Heart right ventricle (tissue), 16 donors: ENCODE measurements at regions not wholly inside any gene's neighbourhood (a gene's known extent, or its start where the extent isn't known, plus 50 kb on each side); places are given as distances from the start of the nearest gene placed in this dataset.

Source experiments
- ATAC-seq, 8 donors: fragments of 200-7000 bp; cut with Tn5 transposase; one replicate each; pipeline ENCODE4 v1.9.1; 2020; ENCODE audit warnings: mild to moderate bottlenecking in 8 of 8, moderate library complexity in 8 of 8, moderate number of reproducible peaks in 1 of 8
- DNase-seq, 2 donors: peaks; one replicate each; pipeline ENCODE4 v3.0.0-alpha.2; 2020
- H3K27ac ChIP-seq, 10 donors: fragments of 200-600 bp; sonication (generic) in 2 of 10; one replicate each; pipeline versions ENCODE4 v1.5.0 to v1.8.0; 2020 to 2022; ENCODE audit warnings: mild to moderate bottlenecking in 3 of 10
- H3K27me3 ChIP-seq, 7 donors: fragments of 200-600 bp; one replicate each; pipeline ENCODE4 v1.8.0; 2021 to 2022; ENCODE audit warnings: mild to moderate bottlenecking in 2 of 7
- H3K36me3 ChIP-seq, 9 donors: fragments of 200-600 bp; sonication (generic) in 1 of 9; one replicate each; pipeline versions ENCODE4 v1.5.0 to v1.8.0; 2020 to 2022; ENCODE audit warnings: mild to moderate bottlenecking in 2 of 9
- H3K4me1 ChIP-seq, 9 donors: fragments of 200-600 bp; sonication (generic) in 1 of 9; one replicate each; pipeline versions ENCODE4 v1.5.0 to v1.8.0; 2020 to 2022; ENCODE audit warnings: mild to moderate bottlenecking in 4 of 9
- H3K4me3 ChIP-seq, 10 donors: fragments of 200-600 bp; sonication (generic) in 2 of 10; one replicate each; pipeline versions ENCODE4 v1.5.0 to v1.8.0; 2020 to 2022; ENCODE audit warnings: mild to moderate bottlenecking in 7 of 10, moderate library complexity in 2 of 10
- H3K9me3 ChIP-seq, 11 donors: fragments of 200-600 bp in 10 of 11; sonication (generic) in 2 of 11; one replicate each; pipeline versions ENCODE4 v1.5.0 to v1.8.0; 2013 to 2022; ENCODE audit warnings: mild to moderate bottlenecking in 2 of 11, control low read depth in 1 of 11, moderate library complexity in 1 of 11
- WGBS, 2 donors: extraction: QIAGEN DNeasy Blood & Tissue Kit; methylation state at CpG; one replicate each; pipeline ENCODE4 v1.1.7; 2013; ENCODE audit warnings: inconsistent platforms in 1 of 2; 5-methylcytosine and 5-hydroxymethylcytosine counted together
- intact Hi-C, 10 donors: fragments of 100-400 bp; cut with DNase I; formaldehyde crosslinking; loops; one replicate each; pipeline versions ENCODE4 v1.11.1 to v1.14.2; 2022
- TF ChIP-seq, protein P1 (sequence below), 9 donors: fragments of 200-600 bp; sonication (generic) in 2 of 9; IDR thresholded peaks; one replicate each; pipeline versions ENCODE4 v1.5.0 to v1.8.0; 2021 to 2022; ENCODE audit warnings: antibody characterized with exemption in 9 of 9, mild to moderate bottlenecking in 5 of 9, moderate library complexity in 1 of 9
- donor health status: Arrhythmogenic right ventricular cardiomyopathy.
- donor health status: ischemic (EF 13 %, LVEDD 7.1; RV severe dilation, severe dysfunction).
- donor health status: healthy with polysubstance abuse.
- donor health status: DM: no; HTN: yes; CAD: no.
- donor health status: DM: no; HTN: no; CAD: no.
- donor health status: ischemic (EF 25% LVEDD 6.9; RV normal size, moderate dysfunction).
- donor health status: ischemic (EF 25% LVEDD 5.7; RV mildly dilated, moderate dysfunction).
- donor health status: healthy.
- donor health status: DM: yes; HTN: yes; CAD: no.
- donor health status: Ischemic cardiomyopathy.
- donor health status: ischemic (EF 35%, LVEDD 5.7; RV mildly dilated, moderate dysfunction).
- donor health status: nonischemic (EF 11% LVEDD 7.7; RV severe dilation, severe dysfunction).
- donor health status: DM: yes; HTN: yes; CAD: no.
- donor health status: PGD.
- donor health status: ischemic (EF 29% LVEDD 5.4; RV normal size, mild dysfunction).
- donor health status: nonischemic (EF 23%, LVEDD 6.1; RV moderate dilation, normal function).

DNA sequence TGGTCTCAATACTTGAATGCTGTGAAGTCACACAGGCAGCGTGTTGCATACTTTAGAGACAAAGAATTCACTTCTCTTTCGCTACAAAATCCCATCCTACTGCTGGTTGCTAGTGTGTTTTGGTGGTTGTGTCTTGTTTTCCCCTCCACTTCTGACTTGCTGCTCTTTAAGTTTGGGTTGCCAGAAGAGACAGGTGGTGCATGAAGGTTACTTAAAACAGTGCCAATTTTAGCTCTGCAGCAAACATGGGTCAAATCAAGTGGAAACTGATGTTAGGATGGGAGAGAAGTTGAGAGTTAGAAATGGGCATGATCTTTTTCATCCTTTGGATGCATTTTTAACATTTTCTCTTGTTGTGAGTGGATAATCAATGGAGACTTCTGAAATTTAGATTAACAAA is 136.2 kb upstream of the KCNH7 start:
- ATAC-seq: no peak
- Histone ChIP-seq H3K36me3 (no peaks in the 10 kb centered on the region), H3K4me1 (no peaks in the 10 kb centered on the region), H3K4me3 (no peak overlapping the region), H3K27ac (no peak overlapping the region), H3K9me3 (no peaks in the 10 kb centered on the region), H3K27me3 (no peaks in the 10 kb centered on the region)
- WGBS, 2 donors: 79 to 91% methylated on average over 2 of the region's 2 CpGs
- intact Hi-C loops: no loop called here
- TF ChIP-seq, protein P1, sequence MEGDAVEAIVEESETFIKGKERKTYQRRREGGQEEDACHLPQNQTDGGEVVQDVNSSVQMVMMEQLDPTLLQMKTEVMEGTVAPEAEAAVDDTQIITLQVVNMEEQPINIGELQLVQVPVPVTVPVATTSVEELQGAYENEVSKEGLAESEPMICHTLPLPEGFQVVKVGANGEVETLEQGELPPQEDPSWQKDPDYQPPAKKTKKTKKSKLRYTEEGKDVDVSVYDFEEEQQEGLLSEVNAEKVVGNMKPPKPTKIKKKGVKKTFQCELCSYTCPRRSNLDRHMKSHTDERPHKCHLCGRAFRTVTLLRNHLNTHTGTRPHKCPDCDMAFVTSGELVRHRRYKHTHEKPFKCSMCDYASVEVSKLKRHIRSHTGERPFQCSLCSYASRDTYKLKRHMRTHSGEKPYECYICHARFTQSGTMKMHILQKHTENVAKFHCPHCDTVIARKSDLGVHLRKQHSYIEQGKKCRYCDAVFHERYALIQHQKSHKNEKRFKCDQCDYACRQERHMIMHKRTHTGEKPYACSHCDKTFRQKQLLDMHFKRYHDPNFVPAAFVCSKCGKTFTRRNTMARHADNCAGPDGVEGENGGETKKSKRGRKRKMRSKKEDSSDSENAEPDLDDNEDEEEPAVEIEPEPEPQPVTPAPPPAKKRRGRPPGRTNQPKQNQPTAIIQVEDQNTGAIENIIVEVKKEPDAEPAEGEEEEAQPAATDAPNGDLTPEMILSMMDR (IDR thresholded peaks at IDR 0.05): no peak
- no peak for DNase-seq

DNA sequence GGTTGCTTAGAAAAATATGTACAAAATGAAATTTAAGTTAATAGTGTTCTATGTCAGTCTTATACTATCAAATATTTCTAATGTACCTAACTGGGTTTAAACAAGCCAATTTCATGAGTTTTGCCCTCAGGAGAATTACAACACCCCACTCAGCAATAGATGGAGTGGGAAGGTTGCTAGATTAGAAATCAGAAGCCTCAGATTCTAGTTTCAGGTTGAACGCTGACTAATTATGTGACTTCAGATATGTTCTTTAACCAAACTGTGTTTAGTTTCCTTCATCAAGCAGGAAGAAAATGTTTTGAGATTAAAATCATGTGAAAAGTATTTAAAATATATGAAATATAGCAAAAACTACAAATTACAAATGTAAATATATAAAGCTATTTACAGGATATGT is 133.8 kb upstream of the KCNH7 start:
- H3K27ac ChIP-seq: no peak overlapping the region
- intact Hi-C loops: no loop called here
- no peaks in the 10 kb centered on the region for H3K36me3 ChIP-seq
- H3K4me3 ChIP-seq: no peak overlapping the region
- TF ChIP-seq, protein P1 (IDR thresholded peaks at IDR 0.05): no peak
- no peak for DNase-seq
- ATAC-seq: no peak
- H3K9me3 ChIP-seq: no peaks in the 10 kb centered on the region
- H3K4me1 ChIP-seq: no peaks in the 10 kb centered on the region
- no peaks in the 10 kb centered on the region for H3K27me3 ChIP-seq
- WGBS, 2 donors: 75 to 82% methylated on average over 1 of the region's 1 CpG

DNA sequence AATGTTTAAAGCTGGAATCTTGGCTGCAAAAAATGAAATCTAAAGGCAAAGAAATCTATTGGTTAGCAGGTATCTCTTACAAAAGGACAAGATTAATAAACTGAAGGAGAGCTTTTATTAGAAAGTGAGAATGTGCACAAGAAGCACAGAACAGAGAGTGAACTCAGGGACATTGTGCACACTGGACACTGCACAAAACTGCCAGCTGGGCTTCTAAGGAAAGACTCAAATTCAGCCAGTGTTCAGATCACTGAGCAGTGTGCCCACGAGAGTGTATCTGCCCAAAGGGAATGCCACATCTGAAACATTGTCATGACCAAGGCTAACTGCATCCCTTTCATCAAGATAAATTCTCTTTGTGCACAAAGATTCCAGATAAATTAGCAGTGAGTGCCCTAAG is 129.7 kb upstream of the KCNH7 start:
- Histone ChIP-seq H3K27ac (no peak overlapping the region), H3K4me1 (no peaks in the 10 kb centered on the region), H3K36me3 (no peaks in the 10 kb centered on the region), H3K4me3 (no peak overlapping the region), H3K27me3 (no peaks in the 10 kb centered on the region), H3K9me3 (no peaks in the 10 kb centered on the region)
- 0% methylated on average over 1 of the region's 1 CpG for WGBS, 2 donors
- no peak for DNase-seq
- no peak for ATAC-seq
- intact Hi-C loops: no loop called here
- TF ChIP-seq, protein P1 (IDR thresholded peaks at IDR 0.05): no peak

DNA sequence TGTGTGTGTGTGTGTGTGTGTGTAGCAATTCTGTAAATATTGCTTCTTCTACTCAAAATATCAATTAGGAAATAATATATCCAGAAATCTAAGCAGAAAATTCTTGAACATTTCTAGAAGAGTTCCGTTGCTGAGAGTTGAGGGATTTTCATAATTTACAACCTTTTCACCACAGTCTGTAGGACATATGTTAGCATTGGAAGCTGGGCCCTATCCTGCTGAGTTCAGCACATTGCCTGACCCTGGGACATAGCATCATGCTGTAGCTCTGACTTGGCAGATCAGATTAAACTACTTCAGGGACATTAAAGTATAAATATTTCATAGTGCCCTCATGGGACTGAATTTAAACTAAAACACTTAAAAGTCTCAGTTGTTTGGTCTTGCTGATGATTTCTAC is 129.2 kb upstream of the KCNH7 start:
- intact Hi-C loops: no loop called here
- WGBS, 2 donors: 35 to 36% methylated on average over 1 of the region's 1 CpG

More for the DNA sequence above, 129.2 kb upstream of the KCNH7 start:
- DNase-seq (no peak), ATAC-seq (no peak)
- Histone ChIP-seq H3K4me3 (no peak overlapping the region), H3K27ac (no peak overlapping the region), H3K9me3 (no peaks in the 10 kb centered on the region), H3K27me3 (no peaks in the 10 kb centered on the region), H3K36me3 (no peaks in the 10 kb centered on the region), H3K4me1 (no peaks in the 10 kb centered on the region)
- TF ChIP-seq, protein P1 (IDR thresholded peaks at IDR 0.05): no peak
